ENCODE measurements at regions not wholly inside any gene's neighbourhood (a gene's known extent, or its start where the extent isn't known, plus 50 kb on each side); places are given as distances from the start of the nearest gene placed in this dataset.

GRCh38 chr5:175354964-175355363 is 89.0 kb downstream of the DRD1 start:
- TF ChIP-seq, protein P1, sequence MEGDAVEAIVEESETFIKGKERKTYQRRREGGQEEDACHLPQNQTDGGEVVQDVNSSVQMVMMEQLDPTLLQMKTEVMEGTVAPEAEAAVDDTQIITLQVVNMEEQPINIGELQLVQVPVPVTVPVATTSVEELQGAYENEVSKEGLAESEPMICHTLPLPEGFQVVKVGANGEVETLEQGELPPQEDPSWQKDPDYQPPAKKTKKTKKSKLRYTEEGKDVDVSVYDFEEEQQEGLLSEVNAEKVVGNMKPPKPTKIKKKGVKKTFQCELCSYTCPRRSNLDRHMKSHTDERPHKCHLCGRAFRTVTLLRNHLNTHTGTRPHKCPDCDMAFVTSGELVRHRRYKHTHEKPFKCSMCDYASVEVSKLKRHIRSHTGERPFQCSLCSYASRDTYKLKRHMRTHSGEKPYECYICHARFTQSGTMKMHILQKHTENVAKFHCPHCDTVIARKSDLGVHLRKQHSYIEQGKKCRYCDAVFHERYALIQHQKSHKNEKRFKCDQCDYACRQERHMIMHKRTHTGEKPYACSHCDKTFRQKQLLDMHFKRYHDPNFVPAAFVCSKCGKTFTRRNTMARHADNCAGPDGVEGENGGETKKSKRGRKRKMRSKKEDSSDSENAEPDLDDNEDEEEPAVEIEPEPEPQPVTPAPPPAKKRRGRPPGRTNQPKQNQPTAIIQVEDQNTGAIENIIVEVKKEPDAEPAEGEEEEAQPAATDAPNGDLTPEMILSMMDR (IDR thresholded peaks at IDR 0.05) = no peak
- TF ChIP-seq POLR2A (IDR thresholded peaks at IDR 0.05) = no peak
- Histone ChIP-seq H3K36me3 (replicated peaks in 1 of 2) (no peaks in the 10 kb centered on the region), H3K9me3 (replicated peaks in 1 of 3) (no peaks in the 10 kb centered on the region), H3K27ac (no peak overlapping the region), H3K4me3 (no peak overlapping the region), H3K4me1 (replicated peaks in 1 of 2) (no peaks in the 10 kb centered on the region), H3K27me3 (no peaks in the 10 kb centered on the region)
- intact Hi-C loops (cut with DNase I) = no loop called here
- 55 to 75% (median 60%) methylated on average over 8 of the region's 8 CpGs for WGBS, 4 donors
- no peak for DNase-seq

GRCh38 chr5:175353926-175354325 is 90.1 kb downstream of the DRD1 start:
- Histone ChIP-seq H3K27ac (no peak overlapping the region), H3K4me1 (replicated peaks in 1 of 2) (no peaks in the 10 kb centered on the region), H3K4me3 (no peak overlapping the region), H3K9me3 (replicated peaks in 1 of 3) (no peaks in the 10 kb centered on the region), H3K36me3 (replicated peaks in 1 of 2) (no peaks in the 10 kb centered on the region), H3K27me3 (no peaks in the 10 kb centered on the region)
- intact Hi-C loops (cut with DNase I) = no loop called here
- TF ChIP-seq, protein P1 (IDR thresholded peaks at IDR 0.05) = no peak
- TF ChIP-seq POLR2A (IDR thresholded peaks at IDR 0.05) = no peak
- 28 to 50% (median 37%) methylated on average over 2 of the region's 2 CpGs for WGBS, 4 donors
- no peak for DNase-seq

- no peak overlapping the region for H3K27ac ChIP-seq
- H3K4me1 ChIP-seq (replicated peaks in 1 of 2) = no peaks in the 10 kb centered on the region
- DNase-seq = no peak
- H3K27me3 ChIP-seq = no peaks in the 10 kb centered on the region
- intact Hi-C loops (cut with DNase I) = no loop called here
- H3K4me3 ChIP-seq = no peak overlapping the region
- no peaks in the 10 kb centered on the region for H3K36me3 ChIP-seq (replicated peaks in 1 of 2)
- 80 to 86% (median 83%) methylated on average over 5 to 7 of the region's 7 CpGs for WGBS, 4 donors
- H3K9me3 ChIP-seq (replicated peaks in 1 of 3) = no peaks in the 10 kb centered on the region
- TF ChIP-seq, protein P1 (IDR thresholded peaks at IDR 0.05) = no peak
- TF ChIP-seq POLR2A (IDR thresholded peaks at IDR 0.05) = no peak
Measured at GRCh38 chr5:175351897-175352590, 91.9 kb downstream of the DRD1 start.

- intact Hi-C loops (cut with DNase I) = no loop called here
- H3K9me3 ChIP-seq (replicated peaks in 1 of 3) = no peaks in the 10 kb centered on the region
- no peaks in the 10 kb centered on the region for H3K36me3 ChIP-seq (replicated peaks in 1 of 2)
- TF ChIP-seq POLR2A (IDR thresholded peaks at IDR 0.05) = no peak
- TF ChIP-seq, protein P1 (IDR thresholded peaks at IDR 0.05) = no peak
- no peak overlapping the region for H3K4me3 ChIP-seq
- H3K27me3 ChIP-seq = no peaks in the 10 kb centered on the region
- 42 to 94% (median 58%) methylated on average over 4 to 7 of the region's 7 CpGs for WGBS, 4 donors
- no peak for DNase-seq
- H3K4me1 ChIP-seq (replicated peaks in 1 of 2) = no peaks in the 10 kb centered on the region
- no peak overlapping the region for H3K27ac ChIP-seq
Measured at GRCh38 chr5:175351126-175351525, 92.9 kb downstream of the DRD1 start.
